OCI-LY3 (cell line): ENCODE measurements at regions not wholly inside any gene's neighbourhood (a gene's known extent, or its start where the extent isn't known, plus 50 kb on each side); places are given as distances from the start of the nearest gene placed in this dataset.

Experiments
- H2AFZ ChIP-seq: fragments of 200-600, 300-600 bp; shearing (Covaris generic); 2 replicates; pipeline ENCODE4 v1.6.0; 2014; ENCODE audit warnings: antibody characterized with exemption, low read depth, low read length
- H3K27ac ChIP-seq: fragments of 200-600, 300-600 bp; sonication (generic); 2 replicates; pipeline ENCODE4 v1.5.1; 2014; ENCODE audit warnings: mild to moderate bottlenecking, low read length, moderate library complexity, mixed read lengths
- H3K27me3 ChIP-seq: fragments of 200-600, 300-600 bp; sonication (generic); 2 replicates; pipeline ENCODE4 v1.6.1; 2014; ENCODE audit warnings: low read depth, low read length, mixed read lengths
- H3K36me3 ChIP-seq: fragments of 200-600, 300-600 bp; sonication (generic); replicated peaks from 2 replicates; pipeline ENCODE3; 2014; ENCODE audit warnings: low read depth, low read length, mixed read lengths
- H3K4me1 ChIP-seq: fragments of 300-600, 200-600 bp; sonication (generic); 2 replicates; pipeline ENCODE4 v1.6.1; 2014; ENCODE audit warnings: low read length, mixed read lengths
- H3K4me2 ChIP-seq: fragments of 200-600, 300-600 bp; sonication (generic); 2 replicates; pipeline ENCODE4 v1.6.1; 2014; ENCODE audit warnings: low read length, mixed read lengths
- H3K4me3 ChIP-seq: fragments of 300-600, 200-600 bp; sonication (generic); 2 replicates; pipeline ENCODE4 v1.5.1; 2014; ENCODE audit warnings: antibody characterized with exemption, mild to moderate bottlenecking, low read length, moderate library complexity
- H3K79me2 ChIP-seq: fragments of 300-600, 200-600 bp; shearing (Covaris generic); 2 replicates; pipeline ENCODE4 v1.6.1; 2014; ENCODE audit warnings: mild to moderate bottlenecking, low read length, mixed read lengths
- H3K9ac ChIP-seq: fragments of 300-600, 200-600 bp; shearing (Covaris generic); 2 replicates; pipeline ENCODE4 v1.6.0; 2014; ENCODE audit warnings: mild to moderate bottlenecking, low read length, moderate library complexity
- H3K9me3 ChIP-seq: fragments of 200-600, 300-600 bp; shearing (Covaris generic); 2 replicates; pipeline ENCODE4 v1.6.1; 2014; ENCODE audit warnings: low read length, mixed read lengths; ENCODE audit not compliant: insufficient read depth
- H4K20me1 ChIP-seq: fragments of 200-600, 300-600 bp; sonication (generic); 2 replicates; pipeline ENCODE4 v1.6.1; 2016; ENCODE audit warnings: low read length, mixed read lengths; ENCODE audit not compliant: insufficient read depth
- EZH2phosphoT487 ChIP-seq: fragments of 200-600 bp; shearing (Covaris generic); IDR thresholded peaks from 2 replicates; pipeline ENCODE4 v1.6.1; 2018; ENCODE audit warnings: antibody characterized with exemption, mixed run types, low read depth
- TF ChIP-seq, protein P1 (sequence below): fragments of 200-600, 300-600 bp; sonication (generic); IDR thresholded peaks from 2 replicates; pipeline ENCODE4 v1.5.1; 2014; ENCODE audit warnings: antibody characterized with exemption, low read length, low read depth

- H3K36me3 ChIP-seq: peaks cover 5% of the 10 kb centered on the region
- H3K4me3 ChIP-seq: no peak overlapping the region
- no peaks in the 10 kb centered on the region for H3K79me2 ChIP-seq
- H3K27ac ChIP-seq: no peak overlapping the region
- peaks cover 4% of the 10 kb centered on the region for H3K4me1 ChIP-seq
- TF ChIP-seq EZH2phosphoT487: no peak
- TF ChIP-seq, protein P1, sequence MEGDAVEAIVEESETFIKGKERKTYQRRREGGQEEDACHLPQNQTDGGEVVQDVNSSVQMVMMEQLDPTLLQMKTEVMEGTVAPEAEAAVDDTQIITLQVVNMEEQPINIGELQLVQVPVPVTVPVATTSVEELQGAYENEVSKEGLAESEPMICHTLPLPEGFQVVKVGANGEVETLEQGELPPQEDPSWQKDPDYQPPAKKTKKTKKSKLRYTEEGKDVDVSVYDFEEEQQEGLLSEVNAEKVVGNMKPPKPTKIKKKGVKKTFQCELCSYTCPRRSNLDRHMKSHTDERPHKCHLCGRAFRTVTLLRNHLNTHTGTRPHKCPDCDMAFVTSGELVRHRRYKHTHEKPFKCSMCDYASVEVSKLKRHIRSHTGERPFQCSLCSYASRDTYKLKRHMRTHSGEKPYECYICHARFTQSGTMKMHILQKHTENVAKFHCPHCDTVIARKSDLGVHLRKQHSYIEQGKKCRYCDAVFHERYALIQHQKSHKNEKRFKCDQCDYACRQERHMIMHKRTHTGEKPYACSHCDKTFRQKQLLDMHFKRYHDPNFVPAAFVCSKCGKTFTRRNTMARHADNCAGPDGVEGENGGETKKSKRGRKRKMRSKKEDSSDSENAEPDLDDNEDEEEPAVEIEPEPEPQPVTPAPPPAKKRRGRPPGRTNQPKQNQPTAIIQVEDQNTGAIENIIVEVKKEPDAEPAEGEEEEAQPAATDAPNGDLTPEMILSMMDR: no peak
- H3K4me2 ChIP-seq: no peak overlapping the region
- H3K9me3 ChIP-seq: no peaks in the 10 kb centered on the region
- no peaks in the 10 kb centered on the region for H4K20me1 ChIP-seq
- H3K9ac ChIP-seq: no peak overlapping the region
- no peaks in the 10 kb centered on the region for H3K27me3 ChIP-seq
- H2AFZ ChIP-seq: no peak overlapping the region
These were observed 256.4 kb upstream of the FGGY start for GRCh38 chr1:59040486-59040885.

DNA sequence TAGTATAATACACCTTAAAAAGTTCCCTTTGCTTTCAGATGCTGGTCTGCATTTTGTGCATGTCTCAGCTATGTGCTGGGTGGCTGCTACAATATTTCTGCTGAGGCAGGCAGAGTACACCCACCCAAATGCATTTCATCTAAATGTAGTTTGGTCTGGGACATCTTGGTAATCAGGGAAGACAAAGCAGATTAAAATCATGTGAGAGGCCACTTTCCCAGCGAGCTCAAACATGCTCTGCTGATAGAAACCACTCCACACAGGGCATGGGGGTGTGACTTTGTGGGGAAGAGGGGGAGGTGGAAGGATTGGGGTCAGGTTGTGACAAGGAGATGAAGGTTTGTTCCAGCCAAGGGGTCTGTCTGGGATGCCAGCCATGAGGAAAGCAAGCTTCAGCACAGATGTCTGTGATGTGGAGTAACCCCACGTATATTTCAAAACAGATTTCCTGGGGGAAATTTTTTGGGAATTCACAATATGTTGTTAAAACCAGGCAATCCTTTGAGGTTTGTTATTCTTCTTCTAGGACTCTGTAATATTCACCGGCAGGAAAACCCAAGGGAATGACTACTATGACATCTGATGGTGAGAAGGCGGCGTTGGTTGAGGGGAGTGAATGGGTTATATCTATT is 255.1 kb upstream of the FGGY start:
- H3K9me3 ChIP-seq: no peaks in the 10 kb centered on the region
- H3K9ac ChIP-seq: no peak overlapping the region
- TF ChIP-seq EZH2phosphoT487: no peak
- TF ChIP-seq, protein P1: no peak
- no peak overlapping the region for H2AFZ ChIP-seq
- no peaks in the 10 kb centered on the region for H3K27me3 ChIP-seq
- no peak overlapping the region for H3K4me2 ChIP-seq
- H3K4me1 ChIP-seq: peaks cover 17% of the 10 kb centered on the region
- no peaks in the 10 kb centered on the region for H3K79me2 ChIP-seq
- H3K27ac ChIP-seq: no peak overlapping the region
- no peak overlapping the region for H3K4me3 ChIP-seq
- peaks cover 5% of the 10 kb centered on the region for H3K36me3 ChIP-seq
- H4K20me1 ChIP-seq: no peaks in the 10 kb centered on the region

DNA sequence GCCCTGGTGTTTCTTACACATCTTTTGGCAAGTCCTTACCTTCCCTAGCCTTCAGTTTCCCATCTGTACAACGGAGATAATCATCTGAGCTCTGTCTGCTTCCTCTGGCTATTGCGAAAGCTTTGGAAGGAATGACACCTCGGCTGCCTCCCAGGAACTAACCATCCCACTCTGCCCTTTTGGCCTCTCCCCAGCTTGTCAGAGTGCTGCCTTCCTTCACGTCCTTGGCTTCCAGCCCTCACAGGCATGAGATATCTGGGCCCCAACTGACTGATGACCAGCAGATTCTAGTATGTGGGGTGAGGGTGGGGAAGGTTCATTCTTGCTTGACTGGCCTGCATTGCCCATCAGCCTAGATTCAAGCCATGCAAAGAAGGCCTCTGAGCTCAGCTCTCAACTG is 253.1 kb upstream of the FGGY start:
- Histone ChIP-seq H3K4me1 (peaks cover 30% of the 10 kb centered on the region), H3K36me3 (peaks cover 8% of the 10 kb centered on the region), H3K4me3 (no peak overlapping the region), H2AFZ (no peak overlapping the region), H4K20me1 (no peaks in the 10 kb centered on the region), H3K79me2 (no peaks in the 10 kb centered on the region), H3K9ac (no peak overlapping the region), H3K27ac (no peak overlapping the region), H3K9me3 (no peaks in the 10 kb centered on the region), H3K4me2 (no peak overlapping the region), H3K27me3 (no peaks in the 10 kb centered on the region)
- TF ChIP-seq EZH2phosphoT487: no peak
- TF ChIP-seq, protein P1: no peak

- H3K9me3 ChIP-seq: no peaks in the 10 kb centered on the region
- peaks cover 30% of the 10 kb centered on the region for H3K4me1 ChIP-seq
- no peaks in the 10 kb centered on the region for H3K27me3 ChIP-seq
- no peak overlapping the region for H3K4me3 ChIP-seq
- no peak for TF ChIP-seq EZH2phosphoT487
- TF ChIP-seq, protein P1: no peak
- H3K27ac ChIP-seq: no peak overlapping the region
- no peaks in the 10 kb centered on the region for H4K20me1 ChIP-seq
- H3K36me3 ChIP-seq: peaks cover 8% of the 10 kb centered on the region
- no peak overlapping the region for H2AFZ ChIP-seq
- H3K4me2 ChIP-seq: no peak overlapping the region
- H3K79me2 ChIP-seq: no peaks in the 10 kb centered on the region
- no peak overlapping the region for H3K9ac ChIP-seq
These were observed 252.3 kb upstream of the FGGY start for GRCh38 chr1:59044535-59045121.
